ENCODE measurements at regions not wholly inside any gene's neighbourhood (a gene's known extent, or its start where the extent isn't known, plus 50 kb on each side); places are given as distances from the start of the nearest gene placed in this dataset.

- TF ChIP-seq GABPA (tag; conservative IDR thresholded peaks at IDR 0.05; ENCODE audit: low read depth): no peak
- no peak for TF ChIP-seq CTCF (IDR thresholded peaks at IDR 0.05 in 2 of 3, conservative IDR thresholded peaks at IDR 0.05 in 1 of 3; ENCODE audit: insufficient read depth in 2 of 3, low read depth in 1 of 3, low read length in 3 of 3)
- TF ChIP-seq SMARCC2 (IDR thresholded peaks at IDR 0.05; ENCODE audit: low read depth): no peak
- no peak for TF ChIP-seq HDAC2 (IDR thresholded peaks at IDR 0.05)
- no peak for TF ChIP-seq ZNF174 (CRISPR knock-in tag; IDR thresholded peaks at IDR 0.05)
- no peak for TF ChIP-seq ZNF512 (tag; IDR thresholded peaks at IDR 0.05)
- TF ChIP-seq ZNF217 (CRISPR knock-in tag; IDR thresholded peaks at IDR 0.05): no peak
- TF ChIP-seq ZNF780A (CRISPR knock-in tag; IDR thresholded peaks at IDR 0.05): no peak
- TF ChIP-seq SP1 (CRISPR knock-in tag; IDR thresholded peaks at IDR 0.05): no peak
- TF ChIP-seq CBX2 (IDR thresholded peaks at IDR 0.05; ENCODE audit: insufficient read depth, low read length, poor library complexity, severe bottlenecking): no peak
- no peak for TF ChIP-seq ZNF707 (CRISPR knock-in tag; conservative IDR thresholded peaks at IDR 0.05)
- TF ChIP-seq ZKSCAN1 (IDR thresholded peaks at IDR 0.05; ENCODE audit: low read depth, low read length): no peak
Measured at GRCh38 chr4:184961660-184962059, 56.6 kb upstream of the HELT start.

All from K562 (cell line).